HG03108 (cell line): ENCODE measurements at regions not wholly inside any gene's neighbourhood (a gene's known extent, or its start where the extent isn't known, plus 50 kb on each side); places are given as distances from the start of the nearest gene placed in this dataset.
"Not testable (repeated sequence)": the region's sequence is repeated elsewhere in the genome, so short reads cannot be mapped to it uniquely, and the experiment has no call there.

ENCODE experiments used
- ATAC-seq: cut with Tn5 transposase; IDR thresholded peaks from one replicate; pipeline ENCODE4 v1.9.1; 2021; ENCODE audit warnings: moderate library complexity; ENCODE audit not compliant: unreplicated experiment

GRCh38 chr18:22728016-22728415 lies 205.1 kb upstream of the RBBP8 start:
- ATAC-seq = no peak

- no peak for ATAC-seq
Observed at GRCh38 chr18:22728481-22729105, 204.5 kb upstream of the RBBP8 start.

- ATAC-seq = no peak
Observed at GRCh38 chr18:22731398-22731797, 201.7 kb upstream of the RBBP8 start.

- no peak for ATAC-seq
Observed at GRCh38 chr18:22734105-22734661, 198.9 kb upstream of the RBBP8 start.

GRCh38 chr18:22734791-22735627 lies 198.1 kb upstream of the RBBP8 start:
- no peak for ATAC-seq

- no peak for ATAC-seq
Observed at GRCh38 chr18:22737054-22737453, 196.1 kb upstream of the RBBP8 start.

- no peak for ATAC-seq
Observed at GRCh38 chr18:22739061-22739642, 194.0 kb upstream of the RBBP8 start.

GRCh38 chr18:22739789-22740188 lies 193.3 kb upstream of the RBBP8 start:
- no peak for ATAC-seq

GRCh38 chr18:22741318-22741717 lies 191.8 kb upstream of the RBBP8 start:
- no peak for ATAC-seq

- ATAC-seq = no peak
Observed at GRCh38 chr18:22742409-22742808, 190.7 kb upstream of the RBBP8 start.

- ATAC-seq = no peak
Observed at GRCh38 chr18:22745966-22746365, 187.2 kb upstream of the RBBP8 start.

GRCh38 chr18:22752014-22752413 lies 181.1 kb upstream of the RBBP8 start:
- ATAC-seq = no peak

- no peak for ATAC-seq
Observed at GRCh38 chr18:22753130-22753831, 179.8 kb upstream of the RBBP8 start.

- not testable (repeated sequence) for ATAC-seq
Observed at GRCh38 chr18:22764005-22764404, 169.1 kb upstream of the RBBP8 start.

- ATAC-seq = no peak
Observed at GRCh38 chr18:22765896-22766295, 167.2 kb upstream of the RBBP8 start.

- ATAC-seq = no peak
Observed at GRCh38 chr18:22767653-22768052, 165.5 kb upstream of the RBBP8 start.

GRCh38 chr18:22773944-22774343 lies 159.2 kb upstream of the RBBP8 start:
- ATAC-seq = no peak

GRCh38 chr18:22778996-22779395 lies 154.1 kb upstream of the RBBP8 start:
- no peak for ATAC-seq

GRCh38 chr18:22783245-22783644 lies 149.9 kb upstream of the RBBP8 start:
- no peak for ATAC-seq

- no peak for ATAC-seq
Observed at GRCh38 chr18:22783662-22784076, 149.5 kb upstream of the RBBP8 start.

- no peak for ATAC-seq
Observed at GRCh38 chr18:22789052-22789451, 144.1 kb upstream of the RBBP8 start.
